HS-27A (cell line): ENCODE measurements at regions not wholly inside any gene's neighbourhood (a gene's known extent, or its start where the extent isn't known, plus 50 kb on each side); places are given as distances from the start of the nearest gene placed in this dataset.
"Not testable (repeated sequence)": the region's sequence is repeated elsewhere in the genome, so short reads cannot be mapped to it uniquely, and the experiment has no call there.

Experiments used
- DNase-seq: peaks from one replicate; pipeline ENCODE4 v3.0.0-alpha.2; 2012; ENCODE audit warnings: low read depth, missing footprints

GRCh38 chr13:44661936-44662335, 85.8 kb upstream of the TSC22D1 start:
- no peak for DNase-seq

GRCh38 chr13:44660050-44660449, 83.9 kb upstream of the TSC22D1 start:
- no peak for DNase-seq

GRCh38 chr13:44652962-44653660, 77.0 kb upstream of the TSC22D1 start:
- no peak for DNase-seq

- DNase-seq: no peak
Observed at GRCh38 chr13:44652168-44652567, 76.0 kb upstream of the TSC22D1 start.

GRCh38 chr13:44651724-44652123, 75.6 kb upstream of the TSC22D1 start:
- DNase-seq: no peak

- no peak for DNase-seq
Observed at GRCh38 chr13:44651209-44651608, 75.1 kb upstream of the TSC22D1 start.

- DNase-seq: no peak
Observed at GRCh38 chr13:44649834-44650233, 73.7 kb upstream of the TSC22D1 start.

- DNase-seq: no peak
Observed at GRCh38 chr13:44649104-44649428, 72.9 kb upstream of the TSC22D1 start.

DNA sequence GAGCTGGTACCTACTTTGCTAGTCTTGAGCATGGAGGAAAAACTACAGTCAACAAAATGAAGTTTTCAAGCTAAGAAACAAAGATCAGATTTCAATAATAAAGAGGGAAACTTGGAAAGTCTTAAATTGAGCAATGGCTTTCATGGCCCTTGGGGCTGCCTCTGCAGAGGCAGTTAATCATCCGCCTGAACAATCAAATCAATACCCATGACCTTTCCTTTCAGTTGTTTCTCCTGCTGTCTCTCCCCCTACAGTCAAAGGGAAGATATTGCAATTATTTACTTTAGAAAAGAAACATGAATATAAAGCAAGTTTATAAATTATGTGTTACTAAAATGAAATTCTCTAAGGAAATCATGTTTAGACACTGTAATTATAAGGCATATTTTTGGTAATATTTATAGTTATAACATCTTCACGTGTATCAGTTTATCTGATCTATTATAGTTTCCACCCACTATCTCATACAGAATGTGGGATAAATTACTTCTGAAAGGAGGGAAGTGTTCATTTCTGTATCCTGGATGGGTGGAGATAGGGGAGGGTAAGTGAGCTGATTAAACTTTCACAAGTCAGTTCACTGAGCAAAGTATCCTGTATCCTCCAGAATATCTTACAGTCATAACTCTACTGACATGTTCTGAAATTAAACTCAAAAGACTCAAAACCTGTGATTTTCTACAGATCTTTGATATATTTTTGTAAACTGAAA, 72.4 kb upstream of the TSC22D1 start:
- no peak for DNase-seq

DNA sequence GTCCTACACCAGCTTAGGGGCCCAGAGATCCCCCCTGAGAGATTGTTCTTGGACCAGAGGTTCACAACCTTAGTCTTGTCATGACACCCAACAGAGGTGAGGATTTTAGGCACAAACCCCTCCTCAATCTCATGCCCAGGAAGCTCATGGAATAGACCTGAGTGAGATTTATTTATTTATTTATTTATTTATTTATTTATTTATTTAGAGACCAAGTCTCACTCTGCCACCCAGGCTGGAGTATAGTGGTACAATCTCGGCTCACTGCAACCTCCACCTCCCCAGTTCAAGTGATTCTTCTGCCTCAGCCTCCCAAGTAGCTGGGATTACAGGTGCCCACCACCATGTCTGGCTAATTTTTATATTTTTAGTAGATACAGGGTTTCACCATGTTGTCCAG, 71.4 kb upstream of the TSC22D1 start:
- not testable (repeated sequence) for DNase-seq

GRCh38 chr13:44646044-44646443, 69.9 kb upstream of the TSC22D1 start:
- DNase-seq: no peak

DNA sequence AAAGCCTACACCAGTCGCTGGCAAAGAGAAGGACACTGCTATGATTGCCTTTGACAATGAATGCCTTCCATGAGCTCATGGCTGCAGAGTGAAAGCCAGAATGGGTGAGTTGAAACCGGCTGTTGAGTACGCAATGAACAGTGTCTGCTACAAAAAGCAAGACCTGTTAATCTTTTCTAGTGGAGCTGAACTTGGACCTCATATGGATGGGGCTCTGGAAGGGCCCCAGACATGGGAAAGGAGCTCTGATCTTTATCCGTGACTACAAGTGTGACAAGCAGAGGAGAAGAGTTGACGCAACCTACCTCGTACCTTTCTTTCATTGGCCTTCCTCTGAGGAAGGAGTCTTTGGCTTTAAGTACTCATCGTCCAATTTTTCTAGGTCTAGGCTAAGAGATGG, 67.1 kb upstream of the TSC22D1 start:
- no peak for DNase-seq

GRCh38 chr13:44637581-44637980, 61.5 kb upstream of the TSC22D1 start:
- DNase-seq: no peak

GRCh38 chr13:44629465-44630183, 53.5 kb upstream of the TSC22D1 start:
- no peak for DNase-seq

GRCh38 chr13:44628826-44629225, 52.7 kb upstream of the TSC22D1 start:
- DNase-seq: not testable (repeated sequence)

- DNase-seq: no peak
Observed at GRCh38 chr13:44627441-44627840, 51.3 kb upstream of the TSC22D1 start.

- no peak for DNase-seq
Observed at GRCh38 chr13:44626176-44626575, 50.0 kb upstream of the TSC22D1 start.
